HAP-1 (cell line): ENCODE measurements at regions not wholly inside any gene's neighbourhood (a gene's known extent, or its start where the extent isn't known, plus 50 kb on each side); places are given as distances from the start of the nearest gene placed in this dataset.

Experiments used
- DNase-seq, 2 experiments: peaks; one replicate each; pipeline ENCODE4 v3.0.0-alpha.2; 2016 to 2020; ENCODE audit warnings: low spot score in 2 of 2
- H3K27me3 ChIP-seq: fragments of 250-450 bp; sonication (Bioruptor Pico); 2 replicates; pipeline ENCODE4 v1.5.1; 2020; ENCODE audit warnings: low read depth, mild to moderate bottlenecking, moderate library complexity
- H3K36me3 ChIP-seq: fragments of 250-450 bp; sonication (Bioruptor Pico); replicated peaks from 2 replicates; pipeline ENCODE4 v1.5.1; 2020; ENCODE audit warnings: mild to moderate bottlenecking
- H3K4me1 ChIP-seq: fragments of 250-450 bp; sonication (Bioruptor Pico); 2 replicates; pipeline ENCODE4 v1.5.1; 2020; ENCODE audit warnings: mild to moderate bottlenecking
- H3K4me3 ChIP-seq: fragments of 250-450 bp; sonication (Bioruptor Pico); 2 replicates; pipeline ENCODE4 v1.5.1; 2020; ENCODE audit warnings: mild to moderate bottlenecking, moderate library complexity
- H3K9me3 ChIP-seq: fragments of 250-450 bp; sonication (Bioruptor Pico); 2 replicates; pipeline ENCODE4 v1.5.1; 2020; ENCODE audit warnings: mild to moderate bottlenecking, moderate library complexity
- in situ Hi-C: fragments of 300-500 bp; cut with MboI; formaldehyde crosslinking; loops from 3 replicates; pipeline ENCODE4 v1.14.3; 2020; ENCODE audit warnings: low sequenced_read_pairs, inconsistent platforms, mixed read lengths

DNA sequence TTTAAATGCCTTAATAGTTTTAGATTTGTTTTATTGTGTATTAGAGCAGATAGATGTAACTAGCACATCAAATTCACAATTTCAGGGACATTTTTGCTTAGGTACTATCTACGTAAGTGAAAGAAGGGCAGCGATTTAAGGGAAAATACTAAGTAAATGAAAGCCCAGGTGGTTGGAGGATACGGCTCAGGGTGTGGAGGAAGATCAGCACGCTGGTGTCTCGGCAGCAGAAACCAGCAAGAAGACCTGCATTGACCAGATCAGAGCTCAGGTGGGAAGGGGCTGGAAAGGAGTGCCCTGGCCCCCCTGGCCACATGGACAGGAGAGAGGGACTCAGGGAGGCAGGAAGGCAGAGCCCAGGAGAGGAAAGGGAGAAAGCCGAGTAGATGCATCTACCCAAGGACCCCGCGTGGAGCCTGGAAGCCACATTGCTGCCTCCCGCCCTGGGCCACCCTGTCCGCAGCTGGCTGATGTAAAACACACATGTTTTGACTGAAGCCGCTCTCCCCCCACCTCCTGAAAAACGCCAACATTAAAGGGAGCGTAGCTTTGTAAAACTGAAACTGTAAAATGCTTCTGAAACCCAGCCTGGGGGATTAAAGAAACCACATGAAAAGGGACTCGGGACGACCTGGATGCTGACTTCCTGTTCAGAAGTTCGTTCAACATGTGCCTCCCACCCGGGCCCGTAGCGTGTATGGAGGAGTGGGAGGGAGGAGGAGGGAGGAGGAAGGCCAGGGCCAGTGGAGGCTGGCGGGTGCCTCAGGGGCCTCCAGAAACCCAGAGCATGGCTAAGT, 72.6 kb upstream of the TARDBP start:
- in situ Hi-C loops: no loop called here
- H3K4me3 ChIP-seq: no peak overlapping the region
- no peaks in the 10 kb centered on the region; the same call in 1 of the 2 replicates for H3K27me3 ChIP-seq
- no peaks in the 10 kb centered on the region for H3K9me3 ChIP-seq
- DNase-seq: no peak
- H3K36me3 ChIP-seq: no peaks in the 10 kb centered on the region
- peaks cover 10% of the 10 kb centered on the region for H3K4me1 ChIP-seq

DNA sequence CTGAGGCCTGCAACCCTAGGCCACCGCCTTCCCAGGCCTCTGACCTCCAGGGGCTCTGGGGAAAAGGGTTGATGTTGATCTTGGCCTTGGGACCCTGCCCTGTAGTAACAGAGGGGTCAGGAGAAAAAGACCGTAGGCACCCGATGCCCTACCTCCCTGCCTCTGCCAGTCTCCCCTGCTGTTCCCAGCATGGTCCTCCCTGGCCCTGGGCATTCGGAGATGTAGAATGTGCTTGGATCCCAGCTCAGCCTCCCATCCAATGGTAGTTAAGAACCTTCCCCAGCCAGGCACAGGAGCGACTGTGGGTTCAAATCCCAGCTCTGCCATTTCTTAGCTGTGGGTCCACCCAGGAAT, 72.0 kb upstream of the TARDBP start:
- H3K27me3 ChIP-seq: no peaks in the 10 kb centered on the region; the same call in 1 of the 2 replicates
- H3K4me3 ChIP-seq: no peak overlapping the region
- H3K9me3 ChIP-seq: no peaks in the 10 kb centered on the region
- H3K4me1 ChIP-seq: peaks cover 10% of the 10 kb centered on the region
- in situ Hi-C loops: no loop called here
- no peaks in the 10 kb centered on the region for H3K36me3 ChIP-seq
- DNase-seq: no peak

- Histone ChIP-seq H3K4me3 (no peak overlapping the region), H3K9me3 (no peaks in the 10 kb centered on the region), H3K4me1 (peaks cover 10% of the 10 kb centered on the region), H3K27me3 (no peaks in the 10 kb centered on the region; the same call in 1 of the 2 replicates), H3K36me3 (no peaks in the 10 kb centered on the region)
- in situ Hi-C loops: no loop called here
- no peak for DNase-seq
These were observed 71.6 kb upstream of the TARDBP start for GRCh38 chr1:10940838-10941237.

GRCh38 chr1:10941891-10942541, 70.4 kb upstream of the TARDBP start:
- in situ Hi-C loops: no loop called here
- Histone ChIP-seq H3K9me3 (no peaks in the 10 kb centered on the region), H3K36me3 (no peaks in the 10 kb centered on the region), H3K4me3 (no peak overlapping the region; the same call in 1 of the 2 replicates), H3K27me3 (no peaks in the 10 kb centered on the region; the same call in 1 of the 2 replicates), H3K4me1 (peaks cover 10% of the 10 kb centered on the region)
- peak; percentile 14 to 87 for DNase-seq

- Histone ChIP-seq H3K27me3 (no peaks in the 10 kb centered on the region; the same call in 1 of the 2 replicates), H3K36me3 (no peaks in the 10 kb centered on the region), H3K4me1 (peaks cover 10% of the 10 kb centered on the region), H3K4me3 (no peak overlapping the region), H3K9me3 (no peaks in the 10 kb centered on the region)
- DNase-seq: no peak
- in situ Hi-C loops: no loop called here
These were observed 69.9 kb upstream of the TARDBP start for GRCh38 chr1:10942542-10942912.

GRCh38 chr1:10943041-10943440, 69.4 kb upstream of the TARDBP start:
- DNase-seq: no peak
- H3K4me3 ChIP-seq: no peak overlapping the region
- no peaks in the 10 kb centered on the region for H3K9me3 ChIP-seq
- peaks cover 10% of the 10 kb centered on the region for H3K4me1 ChIP-seq
- no peaks in the 10 kb centered on the region; the same call in 1 of the 2 replicates for H3K27me3 ChIP-seq
- in situ Hi-C loops: no loop called here
- H3K36me3 ChIP-seq: no peaks in the 10 kb centered on the region

GRCh38 chr1:10943991-10944730, 68.3 kb upstream of the TARDBP start:
- no peak overlapping the region for H3K4me3 ChIP-seq

GRCh38 chr1:10945991-10946509, 66.4 kb upstream of the TARDBP start:
- H3K9me3 ChIP-seq: no peaks in the 10 kb centered on the region
- H3K4me1 ChIP-seq: peaks cover 10% of the 10 kb centered on the region
- in situ Hi-C loops: no loop called here
- H3K36me3 ChIP-seq: no peaks in the 10 kb centered on the region
- DNase-seq: no peak
- H3K4me3 ChIP-seq: no peak overlapping the region
- no peaks in the 10 kb centered on the region; the same call in 1 of the 2 replicates for H3K27me3 ChIP-seq

More at GRCh38 chr1:10943991-10944730, 68.3 kb upstream of the TARDBP start:
- Histone ChIP-seq H3K9me3 (no peaks in the 10 kb centered on the region), H3K36me3 (no peaks in the 10 kb centered on the region), H3K27me3 (no peaks in the 10 kb centered on the region; the same call in 1 of the 2 replicates), H3K4me1 (peaks cover 10% of the 10 kb centered on the region)
- in situ Hi-C loops: no loop called here
- DNase-seq: peak in 1 of 2 experiments; percentile 24

- no peak overlapping the region for H3K4me3 ChIP-seq
- H3K4me1 ChIP-seq: peaks cover 9% of the 10 kb centered on the region
These were observed 65.3 kb upstream of the TARDBP start for GRCh38 chr1:10947181-10947580.

GRCh38 chr1:10947691-10948462, 64.6 kb upstream of the TARDBP start:
- no peak for DNase-seq
- H3K9me3 ChIP-seq: no peaks in the 10 kb centered on the region
- no peak overlapping the region for H3K4me3 ChIP-seq
- peaks cover 7% of the 10 kb centered on the region; the same call in 1 of the 2 replicates for H3K4me1 ChIP-seq
- in situ Hi-C loops: no loop called here
- no peaks in the 10 kb centered on the region for H3K36me3 ChIP-seq
- H3K27me3 ChIP-seq: no peaks in the 10 kb centered on the region

More at GRCh38 chr1:10947181-10947580, 65.3 kb upstream of the TARDBP start:
- no peak for DNase-seq
- no peaks in the 10 kb centered on the region for H3K9me3 ChIP-seq
- no peaks in the 10 kb centered on the region for H3K36me3 ChIP-seq
- H3K27me3 ChIP-seq: no peaks in the 10 kb centered on the region; the same call in 1 of the 2 replicates
- in situ Hi-C loops: no loop called here

- in situ Hi-C loops: no loop called here
These were observed 64.0 kb upstream of the TARDBP start for GRCh38 chr1:10948463-10948775.

DNA sequence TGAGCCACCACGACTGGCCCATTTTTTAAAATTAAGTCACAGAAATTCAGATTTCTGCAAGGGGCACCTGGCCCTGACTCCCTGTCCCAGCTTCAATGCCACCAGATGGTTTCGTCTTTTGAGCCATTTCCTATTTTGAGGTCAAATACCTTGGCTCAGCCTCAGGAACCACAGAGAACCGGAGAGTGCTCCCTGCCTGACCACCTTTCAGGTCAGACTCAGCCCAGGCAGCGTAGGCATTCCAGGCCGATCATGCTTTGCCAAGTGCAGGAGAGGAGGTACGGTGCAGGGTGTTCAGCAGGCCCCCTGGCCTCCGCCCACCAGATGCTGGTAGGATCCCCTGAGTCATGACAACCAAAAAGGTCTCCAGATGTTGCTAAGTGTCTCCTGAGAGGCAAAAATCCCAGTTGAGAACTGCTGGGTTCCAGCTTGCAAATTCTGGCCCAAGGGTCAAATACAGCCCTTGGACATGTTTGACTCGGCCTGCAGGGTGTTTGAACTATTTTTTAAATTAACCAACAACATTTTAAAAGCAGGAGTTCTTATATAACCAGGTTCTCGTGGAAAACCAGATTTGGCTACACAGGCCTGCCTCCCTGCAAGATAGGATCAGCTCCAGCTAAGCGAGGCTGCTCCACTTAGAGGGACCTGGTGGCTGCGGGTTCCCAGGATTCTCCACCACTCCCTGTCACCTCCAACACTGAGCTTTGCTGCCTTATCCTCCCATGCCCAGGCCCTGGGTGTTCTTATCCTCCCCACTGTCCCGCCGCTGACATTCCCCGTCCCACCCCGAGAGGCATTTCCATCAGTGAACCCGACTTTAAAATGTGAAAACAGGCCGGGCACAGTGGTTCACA, 61.9 kb upstream of the TARDBP start:
- 0 out of 2 replicates have a peak, but pooled peaks cover 5% of the 10 kb centered on the region for H3K9me3 ChIP-seq
- H3K4me3 ChIP-seq: no peak overlapping the region
- H3K36me3 ChIP-seq: no peaks in the 10 kb centered on the region
- in situ Hi-C loops: no loop called here
- no peak for DNase-seq
- no peaks in the 10 kb centered on the region for H3K27me3 ChIP-seq
- H3K4me1 ChIP-seq: no peaks in the 10 kb centered on the region

More at GRCh38 chr1:10948463-10948775, 64.0 kb upstream of the TARDBP start:
- DNase-seq: no peak
- H3K4me1 ChIP-seq: peaks cover 7% of the 10 kb centered on the region; the same call in 1 of the 2 replicates
- no peaks in the 10 kb centered on the region for H3K36me3 ChIP-seq
- no peaks in the 10 kb centered on the region for H3K27me3 ChIP-seq
- H3K9me3 ChIP-seq: no peaks in the 10 kb centered on the region
- H3K4me3 ChIP-seq: no peak overlapping the region
